Astrocyte (in vitro differentiated cells and primary cell): ENCODE measurements at regions not wholly inside any gene's neighbourhood (a gene's known extent, or its start where the extent isn't known, plus 50 kb on each side); places are given as distances from the start of the nearest gene placed in this dataset.

Source experiments
- DNase-seq: peaks from one replicate; pipeline ENCODE4 v3.0.0-alpha.2; 2010; ENCODE audit warnings: low read depth
- FAIRE-seq: peaks from 2 replicates; lab custom pipeline; 2011; peaks lifted over from hg19 to GRCh38; lab: Jason Lieb, UNC
- H2AFZ ChIP-seq: 2 replicates; pipeline ENCODE4 v1.6.0; 2012; ENCODE audit warnings: low read depth, low read length, inconsistent platforms
- H3K27ac ChIP-seq: 2 replicates; pipeline ENCODE4 v1.5.1; 2011; ENCODE audit warnings: low read depth, low read length, inconsistent platforms
- H3K27me3 ChIP-seq: 2 replicates; pipeline ENCODE4 v1.6.0; 2011; ENCODE audit warnings: low read length, inconsistent platforms; ENCODE audit not compliant: insufficient read depth
- H3K36me3 ChIP-seq: 2 replicates; pipeline ENCODE4 v1.5.1; 2011; ENCODE audit warnings: low read length, inconsistent platforms; ENCODE audit not compliant: insufficient read depth
- H3K4me1 ChIP-seq: 2 replicates; pipeline ENCODE4 v1.5.1; 2011; ENCODE audit warnings: low read length, inconsistent platforms; ENCODE audit not compliant: insufficient read depth
- H3K4me2 ChIP-seq: 2 replicates; pipeline ENCODE4 v1.6.0; 2012; ENCODE audit warnings: low read length, inconsistent platforms
- H3K4me3 ChIP-seq: 2 replicates; pipeline ENCODE4 v1.5.1; 2011; ENCODE audit warnings: low read depth, mild to moderate bottlenecking, low read length, inconsistent platforms; ENCODE audit not compliant: insufficient read depth
- H3K79me2 ChIP-seq: 2 replicates; pipeline ENCODE4 v1.6.0; 2012; ENCODE audit warnings: mild to moderate bottlenecking, low read length, inconsistent platforms; ENCODE audit not compliant: insufficient read depth
- H3K9ac ChIP-seq: 2 replicates; pipeline ENCODE4 v1.6.0; 2012; ENCODE audit warnings: mild to moderate bottlenecking, low read length, inconsistent platforms
- H3K9me3 ChIP-seq: 2 replicates; pipeline ENCODE4 v1.5.1; 2012; ENCODE audit warnings: low read depth, mild to moderate bottlenecking, low read length, inconsistent platforms; ENCODE audit not compliant: insufficient read depth
- H4K20me1 ChIP-seq: 2 replicates; pipeline ENCODE4 v1.6.0; 2012; ENCODE audit warnings: low read length, inconsistent platforms; ENCODE audit not compliant: insufficient read depth
- H3K27ac Mint-ChIP-seq: one replicate; pipeline ENCODE4 v1.8.0; 2021; ENCODE audit warnings: mild to moderate bottlenecking, mixed read lengths; ENCODE audit not compliant: unreplicated experiment
- H3K27me3 Mint-ChIP-seq: one replicate; pipeline ENCODE4 v1.8.0; 2021; ENCODE audit warnings: low read depth, mixed read lengths; ENCODE audit not compliant: unreplicated experiment
- H3K36me3 Mint-ChIP-seq: one replicate; pipeline ENCODE4 v1.8.0; 2021; ENCODE audit warnings: low read depth, mixed read lengths; ENCODE audit not compliant: unreplicated experiment
- H3K4me1 Mint-ChIP-seq: one replicate; pipeline ENCODE4 v1.8.0; 2021; ENCODE audit warnings: low read depth, mixed read lengths; ENCODE audit not compliant: unreplicated experiment
- H3K4me3 Mint-ChIP-seq: one replicate; pipeline ENCODE4 v1.8.0; 2021; ENCODE audit warnings: mild to moderate bottlenecking, moderate library complexity, mixed read lengths; ENCODE audit not compliant: unreplicated experiment
- H3K9me3 Mint-ChIP-seq: one replicate; pipeline ENCODE4 v1.8.0; 2021; ENCODE audit warnings: mild to moderate bottlenecking, mixed read lengths; ENCODE audit not compliant: unreplicated experiment
- EZH2 ChIP-seq: IDR thresholded peaks from 2 replicates; pipeline ENCODE4 v1.6.1; 2012; ENCODE audit warnings: mild to moderate bottlenecking, low read length, inconsistent platforms; ENCODE audit not compliant: insufficient read depth
- TF ChIP-seq, protein P1 (sequence below): IDR thresholded peaks from 2 replicates; pipeline ENCODE4 v1.5.1; 2011; ENCODE audit warnings: low read depth, mild to moderate bottlenecking, inconsistent platforms, low read length, moderate library complexity; ENCODE audit not compliant: insufficient read depth

DNA sequence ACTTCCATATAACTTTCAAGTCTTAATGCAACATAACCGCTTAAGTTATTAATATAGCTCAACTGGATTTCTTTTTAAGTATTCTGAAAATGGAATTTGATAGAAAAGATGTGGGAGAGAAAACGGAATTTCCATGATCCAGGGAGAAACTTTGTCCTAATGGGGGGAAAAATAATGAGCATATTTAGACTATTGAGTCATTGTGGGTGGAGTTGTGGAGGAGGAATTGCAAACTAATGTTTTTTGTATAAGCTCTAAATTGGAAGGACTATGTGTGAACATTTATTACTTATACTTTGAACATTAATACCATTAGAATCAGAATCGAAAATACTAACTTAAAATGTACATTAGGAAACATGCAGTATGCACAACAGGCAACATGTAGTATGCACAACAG, 159.9 kb upstream of the NEGR1 start:
- no peak overlapping the region for H2AFZ ChIP-seq
- H3K9me3 Mint-ChIP-seq: no peaks in the 10 kb centered on the region
- H3K27ac ChIP-seq: no peak overlapping the region
- H3K27me3 Mint-ChIP-seq: no peaks in the 10 kb centered on the region
- H3K9ac ChIP-seq: no peak overlapping the region
- FAIRE-seq (no peak), DNase-seq (peak; percentile 46)
- no peaks in the 10 kb centered on the region for H4K20me1 ChIP-seq
- H3K4me3 Mint-ChIP-seq: no peak overlapping the region
- no peaks in the 10 kb centered on the region for H3K9me3 ChIP-seq
- no peak overlapping the region for H3K27ac Mint-ChIP-seq
- H3K27me3 ChIP-seq: no peaks in the 10 kb centered on the region
- H3K36me3 Mint-ChIP-seq: no peaks in the 10 kb centered on the region
- no peaks in the 10 kb centered on the region for H3K79me2 ChIP-seq
- peaks cover 9% of the 10 kb centered on the region for H3K4me1 ChIP-seq
- peaks cover 9% of the 10 kb centered on the region for H3K4me1 Mint-ChIP-seq
- H3K4me3 ChIP-seq: no peak overlapping the region
- H3K36me3 ChIP-seq: no peaks in the 10 kb centered on the region
- no peak overlapping the region for H3K4me2 ChIP-seq
- TF ChIP-seq, protein P1, sequence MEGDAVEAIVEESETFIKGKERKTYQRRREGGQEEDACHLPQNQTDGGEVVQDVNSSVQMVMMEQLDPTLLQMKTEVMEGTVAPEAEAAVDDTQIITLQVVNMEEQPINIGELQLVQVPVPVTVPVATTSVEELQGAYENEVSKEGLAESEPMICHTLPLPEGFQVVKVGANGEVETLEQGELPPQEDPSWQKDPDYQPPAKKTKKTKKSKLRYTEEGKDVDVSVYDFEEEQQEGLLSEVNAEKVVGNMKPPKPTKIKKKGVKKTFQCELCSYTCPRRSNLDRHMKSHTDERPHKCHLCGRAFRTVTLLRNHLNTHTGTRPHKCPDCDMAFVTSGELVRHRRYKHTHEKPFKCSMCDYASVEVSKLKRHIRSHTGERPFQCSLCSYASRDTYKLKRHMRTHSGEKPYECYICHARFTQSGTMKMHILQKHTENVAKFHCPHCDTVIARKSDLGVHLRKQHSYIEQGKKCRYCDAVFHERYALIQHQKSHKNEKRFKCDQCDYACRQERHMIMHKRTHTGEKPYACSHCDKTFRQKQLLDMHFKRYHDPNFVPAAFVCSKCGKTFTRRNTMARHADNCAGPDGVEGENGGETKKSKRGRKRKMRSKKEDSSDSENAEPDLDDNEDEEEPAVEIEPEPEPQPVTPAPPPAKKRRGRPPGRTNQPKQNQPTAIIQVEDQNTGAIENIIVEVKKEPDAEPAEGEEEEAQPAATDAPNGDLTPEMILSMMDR: no peak
- no peak for TF ChIP-seq EZH2

DNA sequence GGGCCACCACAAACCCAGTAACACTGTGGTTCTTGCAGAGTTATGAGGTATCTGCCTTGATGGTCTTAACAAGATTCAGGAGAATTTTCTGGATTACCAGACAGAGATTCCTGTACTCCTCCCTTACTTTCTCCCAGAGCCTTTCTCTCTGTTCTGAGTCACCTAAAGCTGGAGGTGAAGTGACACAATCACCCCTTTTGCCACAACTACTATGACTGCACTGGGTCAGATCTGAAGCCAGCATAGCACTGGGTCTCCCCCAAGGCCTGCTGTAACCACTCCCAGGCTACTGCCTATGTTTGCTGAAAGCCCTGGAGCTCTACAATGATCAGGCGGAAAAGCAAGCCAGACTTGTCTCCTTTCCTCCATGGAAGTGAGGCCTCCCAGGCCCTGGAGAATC, 156.7 kb upstream of the NEGR1 start:
- H4K20me1 ChIP-seq: no peaks in the 10 kb centered on the region
- H3K4me3 ChIP-seq: no peak overlapping the region
- H3K9ac ChIP-seq: no peak overlapping the region
- H3K27ac Mint-ChIP-seq: no peak overlapping the region
- no peaks in the 10 kb centered on the region for H3K36me3 ChIP-seq
- H3K79me2 ChIP-seq: no peaks in the 10 kb centered on the region
- FAIRE-seq (no peak), DNase-seq (peak; percentile 41)
- peak overlapping the region; percentile 28 for H3K27ac ChIP-seq
- no peaks in the 10 kb centered on the region for H3K36me3 Mint-ChIP-seq
- H3K4me2 ChIP-seq: peak overlapping the region; percentile 57
- H3K27me3 Mint-ChIP-seq: no peaks in the 10 kb centered on the region
- H3K4me1 ChIP-seq: peaks cover 9% of the 10 kb centered on the region
- H3K9me3 ChIP-seq: no peaks in the 10 kb centered on the region
- H3K4me1 Mint-ChIP-seq: peaks cover 9% of the 10 kb centered on the region
- peak overlapping the region; percentile 13 for H2AFZ ChIP-seq
- H3K4me3 Mint-ChIP-seq: no peak overlapping the region
- TF ChIP-seq, protein P1: no peak
- TF ChIP-seq EZH2: no peak
- H3K27me3 ChIP-seq: no peaks in the 10 kb centered on the region
- no peaks in the 10 kb centered on the region for H3K9me3 Mint-ChIP-seq

DNA sequence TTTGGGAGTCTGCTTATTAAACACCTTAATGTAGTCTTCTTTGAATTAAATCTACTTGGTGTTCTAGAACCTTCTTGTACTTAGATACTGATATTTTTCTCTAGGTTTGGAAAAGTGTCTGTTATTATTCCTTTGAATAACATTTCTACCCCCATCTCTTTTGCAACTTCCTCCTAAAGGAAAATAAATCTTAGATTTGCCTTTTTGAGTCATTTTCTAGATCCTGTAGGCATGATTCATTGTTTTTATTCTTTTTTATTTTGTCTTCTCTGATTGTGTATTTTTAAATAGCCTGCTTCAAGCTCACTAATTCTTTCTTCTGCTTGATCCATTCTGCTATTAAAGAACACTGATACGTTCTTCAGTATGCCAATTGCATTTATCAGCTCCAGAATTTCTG, 155.9 kb upstream of the NEGR1 start:
- no peak for FAIRE-seq
- H3K4me1 ChIP-seq: peaks cover 9% of the 10 kb centered on the region
- H3K79me2 ChIP-seq: no peaks in the 10 kb centered on the region
- no peaks in the 10 kb centered on the region for H4K20me1 ChIP-seq
- Mint-ChIP-seq H3K9me3 (no peaks in the 10 kb centered on the region), H3K4me3 (no peak overlapping the region), H3K27me3 (no peaks in the 10 kb centered on the region), H3K4me1 (peaks cover 9% of the 10 kb centered on the region), H3K36me3 (no peaks in the 10 kb centered on the region), H3K27ac (no peak overlapping the region)
- no peak for TF ChIP-seq EZH2
- TF ChIP-seq, protein P1: no peak
- H3K27me3 ChIP-seq: no peaks in the 10 kb centered on the region
- no peak overlapping the region for H3K27ac ChIP-seq
- no peak overlapping the region for H2AFZ ChIP-seq
- no peak overlapping the region for H3K4me3 ChIP-seq
- DNase-seq: no peak
- no peaks in the 10 kb centered on the region for H3K36me3 ChIP-seq
- H3K4me2 ChIP-seq: peak overlapping the region; percentile 57
- no peak overlapping the region for H3K9ac ChIP-seq
- no peaks in the 10 kb centered on the region for H3K9me3 ChIP-seq
